ENCODE measurements at regions not wholly inside any gene's neighbourhood (a gene's known extent, or its start where the extent isn't known, plus 50 kb on each side); places are given as distances from the start of the nearest gene placed in this dataset.

GRCh38 chr6:132167929-132168892 is 217.0 kb upstream of the CCN2 start:
- TF ChIP-seq CTCF (IDR thresholded peaks at IDR 0.05; ENCODE audit: low read length) (no peak), EZH2 (IDR thresholded peaks at IDR 0.05; ENCODE audit: borderline replicate concordance, low read length) (no peak)
